Activated CD4-positive, alpha-beta T cell treated with anti-CD3 and anti-CD28 coated beads for 4 hours (primary cell): ENCODE measurements at regions not wholly inside any gene's neighbourhood (a gene's known extent, or its start where the extent isn't known, plus 50 kb on each side); places are given as distances from the start of the nearest gene placed in this dataset.
"Not testable (repeated sequence)": the region's sequence is repeated elsewhere in the genome, so short reads cannot be mapped to it uniquely, and the experiment has no call there.

Source experiments
- DNase-seq, 2 donors: peaks; one replicate each; pipeline ENCODE4 v3.0.0-alpha.2; 2020

DNA sequence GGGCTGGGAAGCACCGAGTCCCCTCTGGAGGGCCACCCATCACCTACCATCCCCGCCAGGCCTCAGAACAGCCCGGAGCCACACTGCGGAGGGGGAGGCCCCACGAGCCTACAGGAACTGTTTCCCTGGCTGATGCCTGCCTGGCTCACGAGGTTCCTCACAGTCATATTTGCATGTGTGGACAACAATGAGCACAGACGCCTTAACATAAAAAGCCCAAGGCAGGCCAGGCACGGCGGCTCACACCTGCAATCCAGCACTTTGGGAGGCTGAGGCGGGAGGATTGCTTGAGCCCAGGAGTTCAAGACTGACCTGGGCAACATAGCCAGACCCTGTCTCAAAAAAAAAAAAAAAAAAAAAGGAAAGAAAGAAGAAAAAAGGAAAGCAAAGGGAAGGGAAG is 125.9 kb downstream of the FAM53A start:
- no peak for DNase-seq

GRCh38 chr4:1557221-1557597 is 126.9 kb downstream of the FAM53A start:
- no peak for DNase-seq

DNA sequence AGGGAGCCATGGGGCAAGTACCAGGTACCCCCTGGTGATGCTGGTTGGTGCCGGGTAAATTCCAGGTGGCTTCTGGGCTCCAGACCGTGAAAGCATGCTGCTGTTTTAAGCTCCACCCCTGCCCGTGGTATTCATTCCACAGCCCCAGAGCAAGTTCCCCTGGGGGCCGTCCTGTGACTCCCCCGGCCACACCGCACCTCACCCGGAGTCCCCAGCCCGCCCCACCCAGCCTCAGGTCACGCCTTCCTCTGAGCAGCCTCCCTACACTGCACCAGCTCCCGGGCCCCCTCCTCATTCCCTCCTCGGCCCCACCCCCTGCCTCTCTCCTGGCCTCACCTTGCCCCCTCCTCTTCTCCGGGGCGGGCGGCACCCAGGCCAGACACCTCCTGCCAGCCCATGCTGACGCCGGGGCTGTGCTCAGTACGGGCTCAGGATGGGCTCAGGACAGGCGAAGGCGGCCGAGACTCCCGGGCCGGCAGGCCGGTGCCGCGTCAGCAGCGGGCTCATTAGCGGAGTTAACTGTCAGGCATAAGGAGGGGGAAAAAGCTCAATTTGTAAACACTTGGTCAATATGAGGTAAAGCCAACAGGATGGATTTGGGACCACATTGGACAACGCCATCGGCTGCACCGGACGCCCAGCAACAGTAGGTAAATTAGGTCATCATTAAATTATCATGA is 127.4 kb downstream of the FAM53A start:
- no peak for DNase-seq

GRCh38 chr4:1554876-1555265 is 129.2 kb downstream of the FAM53A start:
- DNase-seq = no peak

DNA sequence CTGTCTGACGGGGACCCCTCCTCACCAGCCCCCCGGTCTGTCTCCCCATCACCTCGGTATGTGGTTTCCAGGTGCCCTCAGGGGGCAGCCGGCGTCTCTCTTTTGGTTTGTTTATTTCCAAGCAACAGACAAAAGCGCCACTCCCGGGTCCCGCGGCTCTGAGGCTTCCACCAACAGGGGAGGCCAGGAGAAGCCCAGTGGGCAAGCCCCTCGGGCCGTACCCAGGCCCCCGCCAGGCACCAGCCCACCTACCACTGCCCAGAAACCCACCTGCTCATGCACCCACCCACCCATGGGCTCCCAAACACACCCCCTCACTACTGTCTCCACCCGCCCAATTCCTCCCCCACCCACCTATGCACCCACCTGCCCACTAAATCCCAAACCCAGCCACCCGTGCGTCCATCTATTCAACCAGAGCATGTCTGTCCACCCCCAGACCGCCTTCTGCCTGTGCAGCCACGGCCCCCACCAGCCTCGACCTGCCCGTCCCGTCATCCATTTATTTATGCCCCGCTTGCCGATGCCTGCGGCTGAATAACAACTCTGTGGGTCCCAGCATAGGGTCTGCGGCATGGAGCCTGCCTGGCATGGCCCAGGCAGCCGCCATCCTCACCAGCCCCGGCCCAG is 129.8 kb downstream of the FAM53A start:
- DNase-seq = no peak

DNA sequence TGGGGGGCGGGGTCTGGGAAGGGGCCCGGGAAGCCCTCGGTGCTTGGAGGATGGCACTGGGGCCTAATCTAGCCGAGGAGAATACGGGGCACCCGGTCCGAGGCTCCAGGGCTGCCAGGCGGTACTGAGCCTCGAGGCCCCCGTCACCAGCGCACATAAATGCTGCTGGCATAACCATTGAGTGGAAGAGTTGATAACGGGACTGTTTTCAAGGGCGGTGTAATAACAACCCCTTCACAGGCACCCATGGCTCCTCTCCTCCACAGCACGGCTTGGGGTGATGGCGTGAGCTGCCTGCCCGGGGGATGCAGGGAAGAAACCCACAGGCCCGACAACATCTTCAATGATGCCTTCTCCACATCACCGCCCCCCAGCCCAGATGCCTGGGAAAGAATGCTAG is 130.7 kb downstream of the FAM53A start:
- DNase-seq = no peak

GRCh38 chr4:1552451-1552850 is 131.7 kb downstream of the FAM53A start:
- DNase-seq = no peak

DNA sequence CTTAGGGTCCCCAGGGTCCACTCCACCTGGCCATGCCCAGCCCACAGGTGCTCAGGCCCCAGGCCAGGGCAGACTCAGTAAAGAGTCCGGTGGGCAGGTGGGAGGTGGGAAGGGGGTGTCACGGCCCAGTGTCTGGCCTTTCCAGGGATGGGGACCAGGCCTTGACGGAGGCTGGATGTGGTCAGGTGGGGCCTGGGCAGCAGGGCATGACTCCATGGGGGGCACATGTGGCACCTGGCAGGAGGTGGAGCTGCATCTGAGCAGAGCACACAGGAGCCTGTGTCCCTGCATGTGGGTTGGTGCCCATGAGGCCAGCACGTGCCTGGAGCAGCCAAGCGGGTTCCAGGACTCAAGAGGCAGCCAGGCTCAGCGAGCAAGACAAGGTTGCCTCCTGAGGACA is 132.9 kb downstream of the FAM53A start:
- DNase-seq = no peak

DNA sequence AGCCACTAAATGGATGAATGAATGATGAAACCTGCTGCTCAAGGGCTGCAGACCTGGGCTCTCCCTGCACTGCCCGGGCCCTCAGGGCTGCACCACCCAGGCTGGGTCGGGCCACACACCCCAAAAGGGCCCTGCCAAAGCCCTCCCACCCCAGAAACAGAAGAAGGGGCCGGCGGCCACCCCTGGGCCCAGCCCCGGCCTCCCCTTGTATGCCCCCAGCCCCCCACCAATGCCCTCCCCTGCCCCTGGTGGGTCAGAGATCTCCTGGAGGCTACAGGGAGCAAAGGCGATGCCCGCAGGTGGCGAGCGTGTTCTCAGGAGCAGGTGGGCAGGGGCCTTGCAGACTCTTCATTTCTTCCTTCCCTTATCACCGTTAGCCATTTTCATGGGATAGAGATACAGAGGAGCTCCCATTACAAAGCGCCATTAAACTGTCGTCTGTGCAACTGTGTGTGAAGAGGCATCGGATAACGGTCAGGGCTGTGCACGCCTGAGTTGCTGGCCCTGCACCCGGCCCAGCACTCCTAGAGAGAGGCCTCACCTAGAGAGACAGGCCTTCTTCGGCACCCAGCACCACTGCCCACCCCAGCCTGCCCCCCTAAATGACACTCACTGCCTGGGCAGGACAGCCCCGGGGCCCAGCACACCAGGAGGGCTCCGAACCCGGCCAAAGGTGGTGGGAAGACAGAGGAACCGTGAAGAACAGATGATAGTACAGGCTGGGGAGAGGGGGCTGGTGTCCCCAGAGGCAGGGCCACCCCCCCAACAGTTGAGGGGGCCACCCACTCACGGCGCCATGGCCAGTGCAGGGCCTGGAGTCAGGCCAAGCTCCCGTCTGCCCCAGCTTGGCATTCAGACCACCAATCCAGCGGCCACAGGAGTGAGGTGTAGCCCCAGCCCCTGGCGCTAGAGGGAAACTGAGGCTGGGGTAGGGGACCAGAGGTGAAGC is 133.7 kb downstream of the FAM53A start:
- no peak for DNase-seq

- no peak for DNase-seq
These were observed 134.5 kb downstream of the FAM53A start for GRCh38 chr4:1549638-1550035.

GRCh38 chr4:1548827-1549637 is 135.1 kb downstream of the FAM53A start:
- DNase-seq = peak; percentile 37 to 58

DNA sequence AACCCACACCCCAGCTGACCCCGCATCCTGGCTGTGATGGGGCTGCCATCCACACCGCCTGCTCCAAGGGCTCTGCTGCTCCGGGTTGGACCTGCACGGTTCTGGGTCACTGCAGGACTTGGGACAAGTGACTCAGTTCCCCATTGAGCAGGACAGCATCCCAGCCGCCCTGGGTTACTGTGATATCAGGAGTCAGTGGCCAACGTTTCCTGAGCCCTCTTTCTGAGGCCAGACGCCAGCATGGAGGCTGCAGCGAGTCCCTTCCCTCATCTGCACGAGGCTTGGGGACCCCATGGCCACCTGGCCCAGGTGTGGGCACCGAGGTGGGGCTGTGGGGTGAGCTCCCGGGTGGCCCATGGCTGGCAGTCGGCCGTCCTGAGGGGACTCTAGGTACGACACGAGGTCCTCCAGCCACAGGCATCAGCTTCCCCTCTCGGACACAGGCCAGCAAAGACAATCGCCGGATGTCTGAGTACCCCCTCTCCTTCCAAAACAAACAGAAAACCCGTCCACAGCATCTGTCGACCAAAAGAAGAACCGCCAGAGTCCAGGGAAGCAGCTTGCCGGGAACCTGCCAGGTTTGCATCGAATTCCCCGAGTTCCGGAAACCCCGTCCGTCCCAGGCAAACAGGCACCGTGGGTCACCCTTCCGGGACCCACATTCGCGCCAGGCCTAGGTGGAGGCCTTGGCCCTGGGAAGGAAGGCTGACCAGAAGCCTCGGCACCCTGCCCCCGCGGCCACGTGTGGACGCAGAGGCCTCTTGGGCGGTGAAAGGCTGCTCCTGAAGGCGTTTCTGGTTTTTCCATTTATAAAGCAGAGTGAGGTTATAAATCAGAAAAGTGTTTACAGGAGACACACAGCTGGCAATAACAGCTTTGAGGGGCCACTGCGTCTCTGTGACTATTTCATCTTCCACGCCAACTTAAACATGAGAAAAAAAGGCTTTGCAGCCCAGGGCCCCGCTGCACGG is 136.0 kb downstream of the FAM53A start:
- DNase-seq = no peak

DNA sequence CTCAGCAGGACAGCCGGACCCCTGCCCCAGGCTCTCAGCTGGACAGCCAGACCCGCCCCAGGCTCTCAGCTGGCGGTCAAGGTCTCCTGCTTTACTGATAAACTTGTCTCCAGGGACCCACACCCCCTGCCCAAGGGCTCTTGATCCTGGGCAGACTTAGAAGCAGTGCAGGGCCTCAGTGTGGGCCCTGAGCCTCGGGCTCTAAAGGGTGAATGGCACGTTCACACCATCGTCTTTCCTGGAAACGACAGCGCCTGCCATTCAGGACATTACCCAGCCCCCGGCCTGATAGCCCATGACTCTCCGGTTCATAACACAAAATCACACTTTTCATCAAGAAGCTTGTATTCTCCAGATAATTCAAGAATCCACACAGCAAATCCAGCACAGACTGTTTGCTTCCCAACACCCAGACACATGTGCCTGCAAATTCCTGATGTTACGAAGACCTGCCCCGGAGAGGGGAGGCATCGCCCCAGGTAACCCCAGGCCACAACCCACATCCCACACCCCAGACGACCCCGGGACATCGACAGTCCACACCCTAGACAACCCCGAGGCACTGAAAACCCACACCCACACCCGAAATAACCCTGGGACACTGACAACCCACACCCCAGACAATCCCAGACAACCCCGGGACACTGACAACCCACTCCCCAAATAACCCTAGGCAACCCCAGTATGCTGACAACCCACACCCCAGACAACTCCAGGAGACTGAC is 136.8 kb downstream of the FAM53A start:
- DNase-seq = no peak

- no peak for DNase-seq
These were observed 138.6 kb upstream of the NKX1-1 start for GRCh38 chr4:1544861-1545281.

DNA sequence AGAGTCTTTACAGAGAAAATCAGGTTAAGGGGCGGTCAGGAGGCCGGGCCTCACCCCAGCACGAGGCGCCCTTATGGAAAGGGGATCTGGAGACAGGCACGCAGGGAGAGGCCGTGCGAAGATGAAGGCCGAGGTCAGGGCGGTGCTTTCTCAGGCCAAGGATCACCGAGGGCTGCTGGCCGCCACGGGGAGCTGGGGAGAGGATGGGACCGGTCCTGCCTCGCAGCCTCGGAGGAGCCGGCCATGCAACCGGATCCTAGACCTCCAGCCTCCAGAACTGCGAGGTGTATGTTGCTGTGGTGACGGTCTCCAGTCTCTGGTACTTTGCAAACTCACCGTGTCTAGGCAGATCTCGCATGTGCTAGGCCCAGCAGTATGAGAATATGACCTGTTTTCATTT is 138.2 kb upstream of the NKX1-1 start:
- not testable (repeated sequence) for DNase-seq

DNA sequence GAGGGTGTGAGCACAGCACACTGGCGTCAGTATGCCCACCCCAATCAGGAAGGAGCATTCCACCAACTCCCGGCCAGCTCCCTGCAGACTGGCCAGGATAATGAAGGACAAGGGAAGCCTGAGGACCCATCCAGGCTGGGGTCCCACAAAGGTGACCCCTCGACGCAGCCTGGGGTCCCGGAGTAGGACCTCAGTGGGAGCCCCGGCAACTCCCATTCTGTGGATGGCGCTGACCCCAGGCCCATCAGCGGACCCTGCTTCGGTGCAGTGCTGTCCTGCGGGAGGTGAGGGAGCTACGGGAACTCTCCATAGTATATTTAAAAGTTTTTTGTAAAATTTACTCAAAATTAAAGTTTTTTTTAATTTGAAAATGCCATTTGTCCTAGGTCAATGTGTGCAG is 137.7 kb upstream of the NKX1-1 start:
- DNase-seq = no peak

DNA sequence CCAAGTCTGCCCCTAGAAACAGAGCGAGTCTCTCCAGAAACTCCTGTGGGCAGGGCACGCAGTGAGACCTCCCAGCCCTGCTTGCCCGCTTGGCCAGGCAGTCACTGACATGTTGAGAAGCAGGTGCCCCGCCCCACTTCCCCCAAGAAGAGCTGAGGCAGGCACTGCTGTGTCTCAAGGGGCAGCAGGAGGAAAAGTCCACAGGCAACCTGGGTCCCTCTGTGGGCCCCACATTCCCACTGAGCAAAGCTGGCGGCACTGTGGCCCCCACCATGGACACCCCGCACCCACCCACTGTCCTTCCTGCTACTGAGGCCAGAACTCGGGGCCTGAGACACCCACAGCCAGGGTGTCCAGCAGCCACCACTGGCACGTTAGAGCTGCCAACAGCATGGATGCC is 137.3 kb upstream of the NKX1-1 start:
- DNase-seq = no peak

- no peak for DNase-seq
These were observed 136.5 kb upstream of the NKX1-1 start for GRCh38 chr4:1542516-1543320.

DNA sequence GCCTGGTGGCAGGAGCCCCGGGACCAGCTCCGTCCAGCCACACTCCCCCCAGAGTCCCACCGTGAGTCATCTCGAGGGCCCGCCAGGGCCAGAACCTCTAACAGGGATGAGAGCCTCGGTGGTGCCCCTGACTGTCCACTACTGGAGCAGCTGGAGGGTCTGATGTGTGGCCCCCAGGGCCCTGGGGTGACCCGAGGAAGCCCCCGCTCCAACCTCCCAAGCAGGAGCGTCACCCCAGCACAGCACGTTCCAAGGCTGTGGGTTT is 135.9 kb upstream of the NKX1-1 start:
- no peak for DNase-seq

GRCh38 chr4:1541449-1542225 is 135.4 kb upstream of the NKX1-1 start:
- DNase-seq = no peak
